Erythroblast (primary cell): ENCODE measurements at regions not wholly inside any gene's neighbourhood (a gene's known extent, or its start where the extent isn't known, plus 50 kb on each side); places are given as distances from the start of the nearest gene placed in this dataset.

Experiments used
- GATA1 ChIP-seq: IDR thresholded peaks from 2 replicates; pipeline ENCODE4 v1.6.1; 2011; ENCODE audit warnings: low read depth, mild to moderate bottlenecking, control low read depth, low read length, moderate library complexity
- POLR2A ChIP-seq: IDR thresholded peaks from 2 replicates; pipeline ENCODE4 v1.6.1; 2011; ENCODE audit warnings: mild to moderate bottlenecking, low read length

DNA sequence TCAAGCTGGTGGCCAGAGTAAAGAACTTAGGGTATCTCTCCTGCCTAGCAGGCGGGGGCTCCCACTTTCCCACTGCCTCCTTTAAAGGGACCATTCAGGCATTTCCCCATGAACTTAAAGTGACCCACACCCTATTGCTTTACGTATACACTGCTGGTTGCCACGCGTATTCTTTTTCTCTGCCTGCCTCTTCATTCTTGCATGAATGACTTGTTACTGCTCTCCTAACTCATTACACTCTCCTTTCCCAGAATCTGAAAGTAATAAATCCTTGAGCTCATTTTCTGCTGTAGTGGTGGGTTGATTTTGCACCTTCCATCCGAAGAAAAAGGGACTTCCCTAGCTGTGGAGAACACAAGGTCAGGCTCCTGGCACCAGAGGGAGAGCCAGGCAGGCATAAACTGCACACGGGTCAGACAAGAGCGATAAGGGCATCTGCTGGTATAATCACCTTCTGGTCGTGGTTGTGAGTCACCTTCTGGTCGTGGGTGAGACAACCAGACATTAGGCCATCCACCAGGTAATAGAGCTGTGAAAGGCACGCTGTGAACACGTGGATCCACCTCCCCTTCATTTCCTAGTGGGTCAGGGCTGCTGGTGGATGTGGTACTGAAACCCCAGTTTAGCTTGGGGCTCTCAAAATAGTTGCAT is 950.3 kb downstream of the SOCS6 start:
- TF ChIP-seq POLR2A = no peak
- TF ChIP-seq GATA1 = no peak
